LNCAP (cell line): ENCODE measurements at regions not wholly inside any gene's neighbourhood (a gene's known extent, or its start where the extent isn't known, plus 50 kb on each side); places are given as distances from the start of the nearest gene placed in this dataset.

Source experiments
- CTCF ChIP-seq: fragments of 450-650 bp; IDR thresholded peaks from 2 replicates; pipeline ENCODE4 v1.5.1; 2017; ENCODE audit warnings: mild to moderate bottlenecking

- no peak for TF ChIP-seq CTCF
Measured at GRCh38 chr20:23149623-23150279, 63.6 kb upstream of the CD93 start.

- no peak for TF ChIP-seq CTCF
Measured at GRCh38 chr20:23148731-23149570, 62.8 kb upstream of the CD93 start.

GRCh38 chr20:23147964-23148730, 62.0 kb upstream of the CD93 start:
- TF ChIP-seq CTCF, result no peak

GRCh38 chr20:23147647-23147963, 61.5 kb upstream of the CD93 start:
- TF ChIP-seq CTCF, result no peak

- no peak for TF ChIP-seq CTCF
Measured at GRCh38 chr20:23146857-23147637, 60.9 kb upstream of the CD93 start.

- TF ChIP-seq CTCF, result no peak
Measured at GRCh38 chr20:23146181-23146580, 60.1 kb upstream of the CD93 start.

- no peak for TF ChIP-seq CTCF
Measured at GRCh38 chr20:23145281-23145700, 59.2 kb upstream of the CD93 start.
